DND-41 (cell line): ENCODE measurements at regions not wholly inside any gene's neighbourhood (a gene's known extent, or its start where the extent isn't known, plus 50 kb on each side); places are given as distances from the start of the nearest gene placed in this dataset.

Experiments used
- ATAC-seq: fragments of 200-7000 bp; cut with Tn5 transposase; 3 replicates; pipeline ENCODE4 v1.9.1; 2021; ENCODE audit warnings: low read depth; ENCODE audit not compliant: insufficient read depth
- DNase-seq: peaks from one replicate; pipeline ENCODE4 v3.0.0-alpha.2; 2020
- H2AFZ ChIP-seq: 2 replicates; pipeline ENCODE4 v1.6.0; 2012; ENCODE audit warnings: low read depth, low read length
- H3K27ac ChIP-seq: 2 replicates; pipeline ENCODE4 v1.5.1; 2012; ENCODE audit warnings: low read length, inconsistent platforms
- H3K27me3 ChIP-seq: fragments of 200-600 bp; sonication (generic); 2 replicates; pipeline ENCODE4 v1.6.0; 2012; ENCODE audit warnings: low read length, mild to moderate bottlenecking, inconsistent platforms; ENCODE audit not compliant: insufficient read depth, poor library complexity
- H3K36me3 ChIP-seq: 2 replicates; pipeline ENCODE4 v1.5.1; 2012; ENCODE audit warnings: low read length, inconsistent platforms; ENCODE audit not compliant: insufficient read depth
- H3K4me1 ChIP-seq: 2 replicates; pipeline ENCODE4 v1.5.1; 2012; ENCODE audit warnings: mild to moderate bottlenecking, low read length; ENCODE audit not compliant: insufficient read depth
- H3K4me2 ChIP-seq: 2 replicates; pipeline ENCODE4 v1.6.0; 2012; ENCODE audit warnings: mild to moderate bottlenecking, moderate library complexity, low read length, inconsistent platforms; ENCODE audit not compliant: insufficient read depth
- H3K4me3 ChIP-seq, 2 experiments: fragments of 200-600 bp in 1 of 2; shearing (Covaris generic) in 1 of 2; 2 replicates each; pipeline ENCODE4 v1.5.1; 2012 to 2016; ENCODE audit warnings: inconsistent platforms in 2 of 2, low read length in 2 of 2, mild to moderate bottlenecking in 2 of 2, low read depth in 1 of 2, moderate library complexity in 1 of 2
- H3K79me2 ChIP-seq: 2 replicates; pipeline ENCODE4 v1.6.0; 2012; ENCODE audit warnings: low read length, inconsistent platforms; ENCODE audit not compliant: insufficient read depth
- H3K9ac ChIP-seq: 2 replicates; pipeline ENCODE4 v1.6.0; 2012; ENCODE audit warnings: low read depth, mild to moderate bottlenecking, inconsistent platforms, low read length, moderate library complexity
- H3K9me3 ChIP-seq: 2 replicates; pipeline ENCODE4 v1.5.1; 2012; ENCODE audit warnings: low read length, moderate library complexity, mild to moderate bottlenecking, inconsistent platforms; ENCODE audit not compliant: insufficient read depth, severe bottlenecking
- H4K20me1 ChIP-seq: 2 replicates; pipeline ENCODE4 v1.6.0; 2012; ENCODE audit warnings: low read length; ENCODE audit not compliant: insufficient read depth
- CTCF ChIP-seq: IDR thresholded peaks from 2 replicates; pipeline ENCODE4 v1.5.1; 2012; ENCODE audit warnings: borderline replicate concordance, low read length, moderate library complexity, mild to moderate bottlenecking; ENCODE audit not compliant: poor library complexity, severe bottlenecking; ENCODE audit errors: extremely low read depth
- EZH2 ChIP-seq: IDR thresholded peaks from 3 replicates; pipeline ENCODE4 v1.6.1; 2012; ENCODE audit warnings: borderline replicate concordance, low read depth, mild to moderate bottlenecking, moderate library complexity, low read length, inconsistent platforms; ENCODE audit not compliant: severe bottlenecking

GRCh38 chr2:236636261-236636660 lies 66.6 kb downstream of the ACKR3 start:
- Histone ChIP-seq H3K4me1 (peaks cover 3% of the 10 kb centered on the region; the same call in 1 of the 2 replicates), H3K4me3 (no peak overlapping the region)
- no peak for TF ChIP-seq CTCF
- no peak for TF ChIP-seq EZH2

GRCh38 chr2:236636714-236637470 lies 67.3 kb downstream of the ACKR3 start:
- no peak overlapping the region for H3K9ac ChIP-seq
- H3K9me3 ChIP-seq, result no peaks in the 10 kb centered on the region
- no peak overlapping the region for H3K4me2 ChIP-seq
- ATAC-seq (no peak), DNase-seq (no peak)
- peaks cover 3% of the 10 kb centered on the region; the same call in 1 of the 2 replicates for H3K4me1 ChIP-seq
- 0 out of 2 replicates have a peak, but pooled peaks cover 3% of the 10 kb centered on the region for H4K20me1 ChIP-seq
- TF ChIP-seq EZH2 (no peak), CTCF (no peak)
- no peak overlapping the region for H3K27ac ChIP-seq
- H3K36me3 ChIP-seq, result no peaks in the 10 kb centered on the region
- no peaks in the 10 kb centered on the region for H3K79me2 ChIP-seq
- H3K27me3 ChIP-seq, result peaks cover 1% of the 10 kb centered on the region
- H2AFZ ChIP-seq, result no peak overlapping the region
- no peak overlapping the region for H3K4me3 ChIP-seq

More at GRCh38 chr2:236636261-236636660, 66.6 kb downstream of the ACKR3 start:
- ATAC-seq (no peak), DNase-seq (no peak)
- H3K79me2 ChIP-seq, result no peaks in the 10 kb centered on the region
- peaks cover 4% of the 10 kb centered on the region for H3K27me3 ChIP-seq
- H3K36me3 ChIP-seq, result no peaks in the 10 kb centered on the region
- no peak overlapping the region for H3K9ac ChIP-seq
- no peak overlapping the region for H3K27ac ChIP-seq
- H3K4me2 ChIP-seq, result no peak overlapping the region
- no peaks in the 10 kb centered on the region for H3K9me3 ChIP-seq
- no peak overlapping the region for H2AFZ ChIP-seq
- 0 out of 2 replicates have a peak, but pooled peaks cover 3% of the 10 kb centered on the region for H4K20me1 ChIP-seq

GRCh38 chr2:236637686-236638569 lies 68.3 kb downstream of the ACKR3 start:
- DNase-seq, result no peak
- no peak for ATAC-seq
- no peaks in the 10 kb centered on the region for H3K79me2 ChIP-seq
- no peaks in the 10 kb centered on the region for H3K27me3 ChIP-seq
- no peak overlapping the region for H3K9ac ChIP-seq
- H4K20me1 ChIP-seq, result 0 out of 2 replicates have a peak, but pooled peaks cover 3% of the 10 kb centered on the region
- no peak overlapping the region for H2AFZ ChIP-seq
- H3K4me1 ChIP-seq, result no peaks in the 10 kb centered on the region
- TF ChIP-seq CTCF (no peak), EZH2 (no peak)
- H3K4me2 ChIP-seq, result no peak overlapping the region
- no peak overlapping the region for H3K27ac ChIP-seq
- no peaks in the 10 kb centered on the region for H3K36me3 ChIP-seq
- no peak overlapping the region for H3K4me3 ChIP-seq
- no peaks in the 10 kb centered on the region for H3K9me3 ChIP-seq
